ENCODE measurements at regions not wholly inside any gene's neighbourhood (a gene's known extent, or its start where the extent isn't known, plus 50 kb on each side); places are given as distances from the start of the nearest gene placed in this dataset.
A peak's percentile ranks its signal among the peaks of the same experiment; 100 is the strongest.

DNA sequence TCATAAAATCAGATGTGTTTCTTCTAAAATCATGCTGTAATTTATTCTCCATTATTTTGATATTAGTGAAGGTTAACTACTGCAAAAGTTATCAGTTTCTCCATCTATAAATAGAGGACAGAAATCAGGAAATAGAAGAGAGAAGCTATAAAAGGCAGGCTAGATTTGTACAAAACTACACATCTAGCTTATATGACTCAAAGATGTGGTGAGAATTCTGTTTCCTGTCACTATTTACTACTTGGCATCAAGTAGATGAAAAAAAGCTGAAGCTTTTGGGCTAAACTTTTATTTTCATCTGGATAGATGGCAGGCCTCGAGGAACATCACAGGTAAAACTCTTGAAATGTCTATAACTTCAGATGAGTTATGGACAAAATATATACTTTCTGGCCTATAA is 49.8 kb upstream of the NAB1 start:
- no peaks in the 10 kb centered on the region for H3K4me1 ChIP-seq (ENCODE audit: control insufficient read depth, insufficient read depth, low read length)
- peak overlapping the region in 1 of 2 donors; percentile 65 for H3K27ac Mint-ChIP-seq
- H3K9me3 ChIP-seq (ENCODE audit: control insufficient read depth, insufficient read depth, low read length), result no peaks in the 10 kb centered on the region
- no peaks in the 10 kb centered on the region for H3K27me3 Mint-ChIP-seq (ENCODE audit: low read depth in 2 of 2)
- H3K36me3 ChIP-seq (ENCODE audit: control insufficient read depth, insufficient read depth, low read length), result no peaks in the 10 kb centered on the region
- ATAC-seq (peak in 1 of 3 donors; percentile 33), DNase-seq (no peak)
- no peaks in the 10 kb centered on the region for H3K36me3 Mint-ChIP-seq
- intact Hi-C loops (cut with micrococcal nuclease), result no loop called here
- 50% methylated on average over 1 of the region's 1 CpG for WGBS (ENCODE audit: insufficient coverage)
- peaks cover 14 to 22% of the 10 kb centered on the region in 2 donors for H3K4me1 Mint-ChIP-seq
- H3K27ac ChIP-seq (ENCODE audit: low read length), result no peak overlapping the region
- H3K4me3 ChIP-seq (ENCODE audit: low read length), result no peak overlapping the region
- no peak overlapping the region for H3K4me3 Mint-ChIP-seq
- TF ChIP-seq, protein P1, sequence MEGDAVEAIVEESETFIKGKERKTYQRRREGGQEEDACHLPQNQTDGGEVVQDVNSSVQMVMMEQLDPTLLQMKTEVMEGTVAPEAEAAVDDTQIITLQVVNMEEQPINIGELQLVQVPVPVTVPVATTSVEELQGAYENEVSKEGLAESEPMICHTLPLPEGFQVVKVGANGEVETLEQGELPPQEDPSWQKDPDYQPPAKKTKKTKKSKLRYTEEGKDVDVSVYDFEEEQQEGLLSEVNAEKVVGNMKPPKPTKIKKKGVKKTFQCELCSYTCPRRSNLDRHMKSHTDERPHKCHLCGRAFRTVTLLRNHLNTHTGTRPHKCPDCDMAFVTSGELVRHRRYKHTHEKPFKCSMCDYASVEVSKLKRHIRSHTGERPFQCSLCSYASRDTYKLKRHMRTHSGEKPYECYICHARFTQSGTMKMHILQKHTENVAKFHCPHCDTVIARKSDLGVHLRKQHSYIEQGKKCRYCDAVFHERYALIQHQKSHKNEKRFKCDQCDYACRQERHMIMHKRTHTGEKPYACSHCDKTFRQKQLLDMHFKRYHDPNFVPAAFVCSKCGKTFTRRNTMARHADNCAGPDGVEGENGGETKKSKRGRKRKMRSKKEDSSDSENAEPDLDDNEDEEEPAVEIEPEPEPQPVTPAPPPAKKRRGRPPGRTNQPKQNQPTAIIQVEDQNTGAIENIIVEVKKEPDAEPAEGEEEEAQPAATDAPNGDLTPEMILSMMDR (IDR thresholded peaks at IDR 0.05), result no peak
- no peaks in the 10 kb centered on the region for H3K27me3 ChIP-seq (ENCODE audit: control insufficient read depth, insufficient read depth, low read length)
- H3K9me3 Mint-ChIP-seq, result no peaks in the 10 kb centered on the region
